HUES64 (cell line): ENCODE measurements at regions not wholly inside any gene's neighbourhood (a gene's known extent, or its start where the extent isn't known, plus 50 kb on each side); places are given as distances from the start of the nearest gene placed in this dataset.

Experiments
- H3K27ac ChIP-seq: 2 replicates; pipeline ENCODE4 v1.7.0; 2013; ENCODE audit warnings: low read depth, low read length, inconsistent platforms
- H3K27me3 ChIP-seq: 2 replicates; pipeline ENCODE4 v1.6.1; 2013; ENCODE audit warnings: mild to moderate bottlenecking, low read length; ENCODE audit not compliant: insufficient read depth
- H3K36me3 ChIP-seq: 2 replicates; pipeline ENCODE4 v1.6.1; 2013; ENCODE audit warnings: mild to moderate bottlenecking, low read length; ENCODE audit not compliant: insufficient read depth
- H3K4me1 ChIP-seq: 2 replicates; pipeline ENCODE4 v1.6.1; 2013; ENCODE audit warnings: mild to moderate bottlenecking, low read length, moderate library complexity; ENCODE audit not compliant: insufficient read depth
- H3K4me3 ChIP-seq: 2 replicates; pipeline ENCODE4 v1.5.1; 2013; ENCODE audit warnings: mild to moderate bottlenecking, low read length, moderate library complexity
- H3K9ac ChIP-seq: 2 replicates; pipeline ENCODE4 v1.6.1; 2013; ENCODE audit warnings: mild to moderate bottlenecking, low read depth, low read length
- H3K9me3 ChIP-seq: 2 replicates; pipeline ENCODE4 v1.6.1; 2013; ENCODE audit warnings: low read depth, low read length; ENCODE audit not compliant: insufficient read depth
- WGBS: fragments of 150-250, 120-280 bp; methylation state at CpG from one replicate; pipeline ENCODE4 v1.1.7; 2013; ENCODE audit warnings: missing lambda C conversion rate; 5-methylcytosine and 5-hydroxymethylcytosine counted together

GRCh38 chr11:10909141-10909883 lies 51.5 kb upstream of the ZBED5 start:
- Histone ChIP-seq H3K36me3 (no peaks in the 10 kb centered on the region), H3K27me3 (no peaks in the 10 kb centered on the region), H3K4me1 (peaks cover 8% of the 10 kb centered on the region), H3K4me3 (no peak overlapping the region), H3K9me3 (no peaks in the 10 kb centered on the region), H3K27ac (peak overlapping the region; percentile 50; the same call in 1 of the 2 replicates), H3K9ac (no peak overlapping the region)
- 86% methylated on average over 8 of the region's 8 CpGs for WGBS

GRCh38 chr11:10908215-10908951 lies 50.5 kb upstream of the ZBED5 start:
- Histone ChIP-seq H3K4me3 (no peak overlapping the region), H3K27me3 (no peaks in the 10 kb centered on the region)
- WGBS, result 79% methylated on average over 8 of the region's 8 CpGs

More at GRCh38 chr11:10908215-10908951, 50.5 kb upstream of the ZBED5 start:
- H3K4me1 ChIP-seq, result peaks cover 8% of the 10 kb centered on the region
- no peaks in the 10 kb centered on the region for H3K9me3 ChIP-seq
- H3K36me3 ChIP-seq, result no peaks in the 10 kb centered on the region
- peak overlapping the region; percentile 76; the same call in 1 of the 2 replicates for H3K27ac ChIP-seq
- no peak overlapping the region for H3K9ac ChIP-seq
